ENCODE measurements at regions not wholly inside any gene's neighbourhood (a gene's known extent, or its start where the extent isn't known, plus 50 kb on each side); places are given as distances from the start of the nearest gene placed in this dataset.
"Not testable (repeated sequence)": the region's sequence is repeated elsewhere in the genome, so short reads cannot be mapped to it uniquely, and the experiment has no call there.

DNA sequence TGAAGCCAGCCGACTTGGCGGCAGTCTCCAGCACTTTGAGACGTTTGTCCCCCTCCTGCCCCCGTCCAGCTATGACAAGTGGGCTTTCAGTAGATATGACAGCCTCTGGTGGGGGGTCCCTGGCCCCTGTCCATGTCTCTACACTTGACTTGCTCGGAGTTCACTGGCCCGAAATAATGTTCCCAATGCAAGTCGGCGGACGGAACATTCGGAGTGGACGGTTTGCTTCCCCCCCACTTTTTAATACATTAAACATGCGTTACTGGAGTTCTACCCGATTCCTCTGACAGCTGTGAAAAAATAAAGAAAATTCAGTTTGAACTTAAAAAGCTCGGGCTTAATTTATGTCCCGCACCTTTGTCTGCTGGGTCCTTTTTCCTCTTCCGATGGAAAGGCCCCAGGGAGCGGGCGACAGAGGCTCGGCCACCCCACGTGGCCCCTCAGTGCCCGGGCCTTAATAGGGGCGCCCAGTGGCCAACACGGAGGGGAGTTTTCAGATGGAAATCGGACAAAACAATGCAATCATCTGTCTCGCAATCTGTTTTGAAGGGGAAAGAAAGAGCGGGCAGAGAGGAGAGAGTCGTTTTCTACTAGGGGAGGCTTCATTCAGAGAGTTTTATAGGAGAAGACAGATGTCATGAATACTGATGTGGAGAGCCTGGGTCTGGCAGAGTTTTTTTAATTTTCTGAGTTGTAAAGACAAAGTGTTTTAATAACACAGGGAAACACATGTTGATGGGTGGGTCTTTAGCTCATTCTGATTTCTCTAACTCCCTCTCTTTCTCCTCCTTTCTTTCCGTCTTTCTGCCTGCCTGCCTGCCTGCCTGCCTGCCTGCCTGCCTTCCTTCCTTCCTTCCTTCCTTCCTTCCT lies 50.2 kb downstream of the SMIM38 start:
- no peaks in the 10 kb centered on the region for H3K9me3 ChIP-seq (ENCODE audit: severe bottlenecking)
- ATAC-seq (ENCODE audit: low read depth) (no peak), DNase-seq (ENCODE audit: low spot score) (no peak)
- TF ChIP-seq, protein P1, sequence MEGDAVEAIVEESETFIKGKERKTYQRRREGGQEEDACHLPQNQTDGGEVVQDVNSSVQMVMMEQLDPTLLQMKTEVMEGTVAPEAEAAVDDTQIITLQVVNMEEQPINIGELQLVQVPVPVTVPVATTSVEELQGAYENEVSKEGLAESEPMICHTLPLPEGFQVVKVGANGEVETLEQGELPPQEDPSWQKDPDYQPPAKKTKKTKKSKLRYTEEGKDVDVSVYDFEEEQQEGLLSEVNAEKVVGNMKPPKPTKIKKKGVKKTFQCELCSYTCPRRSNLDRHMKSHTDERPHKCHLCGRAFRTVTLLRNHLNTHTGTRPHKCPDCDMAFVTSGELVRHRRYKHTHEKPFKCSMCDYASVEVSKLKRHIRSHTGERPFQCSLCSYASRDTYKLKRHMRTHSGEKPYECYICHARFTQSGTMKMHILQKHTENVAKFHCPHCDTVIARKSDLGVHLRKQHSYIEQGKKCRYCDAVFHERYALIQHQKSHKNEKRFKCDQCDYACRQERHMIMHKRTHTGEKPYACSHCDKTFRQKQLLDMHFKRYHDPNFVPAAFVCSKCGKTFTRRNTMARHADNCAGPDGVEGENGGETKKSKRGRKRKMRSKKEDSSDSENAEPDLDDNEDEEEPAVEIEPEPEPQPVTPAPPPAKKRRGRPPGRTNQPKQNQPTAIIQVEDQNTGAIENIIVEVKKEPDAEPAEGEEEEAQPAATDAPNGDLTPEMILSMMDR (IDR thresholded peaks at IDR 0.05; ENCODE audit: poor library complexity, severe bottlenecking): no peak
- H3K4me1 ChIP-seq (ENCODE audit: insufficient read depth, poor library complexity, severe bottlenecking): no peaks in the 10 kb centered on the region
- no peaks in the 10 kb centered on the region for H3K36me3 ChIP-seq (ENCODE audit: low read depth)
- no peak overlapping the region for H3K27ac ChIP-seq (ENCODE audit: poor library complexity, severe bottlenecking)
- H3K27me3 ChIP-seq (ENCODE audit: insufficient read depth, poor library complexity, severe bottlenecking): no peaks in the 10 kb centered on the region
- H3K4me3 ChIP-seq (ENCODE audit: severe bottlenecking): no peak overlapping the region

DNA sequence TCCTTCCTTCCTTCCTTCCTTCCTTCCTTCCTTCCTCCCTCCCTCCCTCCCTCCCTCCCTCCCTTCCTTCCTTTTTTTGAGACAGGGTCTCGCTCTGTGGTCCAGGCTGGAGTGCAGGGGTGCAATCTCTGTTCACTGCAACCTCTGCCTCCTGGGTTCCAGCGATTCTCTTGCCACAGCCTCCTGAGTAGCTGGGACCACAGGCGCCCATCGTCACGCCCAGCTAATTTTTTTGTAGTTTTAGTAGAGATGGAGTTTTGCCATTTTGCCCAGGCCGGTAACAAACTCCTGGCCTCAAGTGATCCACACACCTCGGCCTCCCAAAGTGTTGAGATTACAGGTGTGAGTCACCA lies 50.9 kb downstream of the SMIM38 start:
- H3K4me1 ChIP-seq (ENCODE audit: insufficient read depth, poor library complexity, severe bottlenecking); H3K27ac ChIP-seq (ENCODE audit: poor library complexity, severe bottlenecking); H3K27me3 ChIP-seq (ENCODE audit: insufficient read depth, poor library complexity, severe bottlenecking); H3K9me3 ChIP-seq (ENCODE audit: severe bottlenecking); ATAC-seq (ENCODE audit: low read depth); DNase-seq (ENCODE audit: low spot score); H3K4me3 ChIP-seq (ENCODE audit: severe bottlenecking); H3K36me3 ChIP-seq (ENCODE audit: low read depth): not testable (repeated sequence)

GRCh38 chr11:69207165-69207889 lies 51.6 kb downstream of the SMIM38 start:
- Histone ChIP-seq H3K9me3 (ENCODE audit: severe bottlenecking) (no peaks in the 10 kb centered on the region), H3K4me3 (ENCODE audit: severe bottlenecking) (no peak overlapping the region), H3K27me3 (ENCODE audit: insufficient read depth, poor library complexity, severe bottlenecking) (no peaks in the 10 kb centered on the region), H3K4me1 (ENCODE audit: insufficient read depth, poor library complexity, severe bottlenecking) (no peaks in the 10 kb centered on the region), H3K27ac (ENCODE audit: poor library complexity, severe bottlenecking) (no peak overlapping the region), H3K36me3 (ENCODE audit: low read depth) (no peaks in the 10 kb centered on the region)
- DNase-seq (ENCODE audit: low spot score) (no peak), ATAC-seq (ENCODE audit: low read depth) (no peak)
- TF ChIP-seq, protein P1 (IDR thresholded peaks at IDR 0.05; ENCODE audit: poor library complexity, severe bottlenecking): no peak

- TF ChIP-seq, protein P1 (IDR thresholded peaks at IDR 0.05; ENCODE audit: poor library complexity, severe bottlenecking): no peak
- DNase-seq (ENCODE audit: low spot score) (no peak), ATAC-seq (ENCODE audit: low read depth) (no peak)
- H3K4me3 ChIP-seq (ENCODE audit: severe bottlenecking): no peak overlapping the region
- no peak overlapping the region for H3K27ac ChIP-seq (ENCODE audit: poor library complexity, severe bottlenecking)
- no peaks in the 10 kb centered on the region for H3K4me1 ChIP-seq (ENCODE audit: insufficient read depth, poor library complexity, severe bottlenecking)
- H3K27me3 ChIP-seq (ENCODE audit: insufficient read depth, poor library complexity, severe bottlenecking): no peaks in the 10 kb centered on the region
- H3K36me3 ChIP-seq (ENCODE audit: low read depth): no peaks in the 10 kb centered on the region
- H3K9me3 ChIP-seq (ENCODE audit: severe bottlenecking): no peaks in the 10 kb centered on the region
Measured at GRCh38 chr11:69208190-69209037, 52.7 kb downstream of the SMIM38 start.

DNA sequence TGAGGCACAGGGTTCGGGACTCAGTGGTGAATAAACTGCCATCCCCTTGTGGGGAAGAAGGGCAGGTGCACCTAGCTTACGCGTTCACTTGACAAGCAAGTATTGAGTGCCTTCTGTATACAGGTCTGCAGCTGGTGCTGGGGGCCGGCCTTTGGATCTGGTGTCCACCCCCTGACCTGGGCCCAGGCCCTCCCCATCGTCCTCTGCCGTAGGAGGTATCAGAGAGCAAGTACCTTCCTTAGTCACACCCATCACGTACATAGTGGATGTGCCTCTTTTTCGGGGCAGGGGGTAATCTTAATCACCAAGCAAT lies 53.3 kb downstream of the SMIM38 start:
- ATAC-seq (ENCODE audit: low read depth) (no peak), DNase-seq (ENCODE audit: low spot score) (no peak)
- TF ChIP-seq, protein P1 (IDR thresholded peaks at IDR 0.05; ENCODE audit: poor library complexity, severe bottlenecking): no peak
- H3K36me3 ChIP-seq (ENCODE audit: low read depth): no peaks in the 10 kb centered on the region
- no peak overlapping the region for H3K27ac ChIP-seq (ENCODE audit: poor library complexity, severe bottlenecking)
- no peaks in the 10 kb centered on the region for H3K4me1 ChIP-seq (ENCODE audit: insufficient read depth, poor library complexity, severe bottlenecking)
- no peaks in the 10 kb centered on the region for H3K27me3 ChIP-seq (ENCODE audit: insufficient read depth, poor library complexity, severe bottlenecking)
- H3K4me3 ChIP-seq (ENCODE audit: severe bottlenecking): no peak overlapping the region
- H3K9me3 ChIP-seq (ENCODE audit: severe bottlenecking): no peaks in the 10 kb centered on the region

Measured in RWPE2 (cell line).